Ectodermal cell (in vitro differentiated cells): ENCODE measurements at regions not wholly inside any gene's neighbourhood (a gene's known extent, or its start where the extent isn't known, plus 50 kb on each side); places are given as distances from the start of the nearest gene placed in this dataset.

Source experiments
- H3K27ac ChIP-seq: 2 replicates; pipeline ENCODE4 v1.7.0; 2013; ENCODE audit warnings: mild to moderate bottlenecking, low read depth, low read length; ENCODE audit not compliant: insufficient read depth, poor library complexity, severe bottlenecking
- H3K27me3 ChIP-seq: 2 replicates; pipeline ENCODE4 v1.7.0; 2013; ENCODE audit warnings: mild to moderate bottlenecking, low read length; ENCODE audit not compliant: insufficient read depth, control insufficient read depth, poor library complexity, severe bottlenecking
- H3K36me3 ChIP-seq: one replicate; pipeline ENCODE4 v1.7.0; 2013; ENCODE audit warnings: low read length; ENCODE audit not compliant: control insufficient read depth, insufficient read depth
- H3K4me1 ChIP-seq: one replicate; pipeline ENCODE4 v1.7.0; 2013; ENCODE audit warnings: low read length; ENCODE audit not compliant: control insufficient read depth, insufficient read depth
- H3K4me3 ChIP-seq: 2 replicates; pipeline ENCODE4 v1.7.0; 2013; ENCODE audit warnings: low read depth, low read length, control low read depth; ENCODE audit not compliant: insufficient read depth
- H3K9me3 ChIP-seq: 2 replicates; pipeline ENCODE4 v1.7.0; 2013; ENCODE audit warnings: mild to moderate bottlenecking, low read length, moderate library complexity; ENCODE audit not compliant: control insufficient read depth
- WGBS, 2 experiments: methylation state at CpG; one replicate each; pipeline ENCODE4 v1.1.7; 2013; ENCODE audit warnings: missing lambda C conversion rate in 2 of 2; 5-methylcytosine and 5-hydroxymethylcytosine counted together

DNA sequence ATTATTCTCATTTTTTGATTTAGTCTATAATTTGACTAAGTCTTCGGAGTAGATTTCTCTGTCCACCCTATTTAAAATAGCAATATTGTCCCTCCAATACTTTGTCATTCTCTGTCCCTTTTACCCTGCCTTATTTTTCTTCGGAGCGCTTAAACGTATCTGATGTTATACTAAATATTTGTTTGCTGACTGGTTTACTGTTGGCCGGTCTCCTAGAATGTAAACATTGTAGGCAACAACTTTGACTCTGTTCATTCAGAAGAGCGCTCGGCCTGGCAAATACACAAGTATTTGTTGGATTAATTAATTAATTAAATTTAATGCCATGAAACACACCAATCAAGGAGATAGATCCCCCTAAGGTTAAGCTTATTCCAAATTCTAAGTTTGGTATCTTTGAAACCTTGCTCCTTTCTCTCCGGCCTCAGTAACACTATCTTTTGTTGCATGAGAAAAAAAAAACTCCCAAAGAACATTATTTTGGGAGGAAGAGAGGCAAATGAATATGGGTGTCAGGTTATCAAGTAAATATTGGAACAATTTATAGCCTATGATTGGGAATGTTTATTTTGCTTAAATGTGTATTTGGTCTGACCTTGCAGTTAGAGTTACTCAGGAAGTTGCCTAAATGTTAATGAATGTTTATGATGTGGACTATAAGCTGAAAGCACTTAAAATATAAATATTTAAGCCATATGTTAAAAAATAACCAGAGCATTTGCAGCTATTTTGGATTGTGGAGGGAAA is 231.1 kb downstream of the SOX4 start:
- no peaks in the 10 kb centered on the region for H3K9me3 ChIP-seq
- no peak overlapping the region for H3K4me3 ChIP-seq
- no peaks in the 10 kb centered on the region for H3K27me3 ChIP-seq
- no peaks in the 10 kb centered on the region for H3K36me3 ChIP-seq
- no peak overlapping the region for H3K27ac ChIP-seq
- 94 to 98% methylated on average over 6 of the region's 8 CpGs for WGBS, 2 experiments
- peaks cover 27% of the 10 kb centered on the region for H3K4me1 ChIP-seq

GRCh38 chr6:21826023-21826422 is 232.5 kb downstream of the SOX4 start:
- Histone ChIP-seq H3K4me3 (no peak overlapping the region), H3K4me1 (peaks cover 27% of the 10 kb centered on the region), H3K9me3 (no peaks in the 10 kb centered on the region), H3K27me3 (no peaks in the 10 kb centered on the region), H3K27ac (peak overlapping the region; percentile 10), H3K36me3 (no peaks in the 10 kb centered on the region)
- 32 to 56% methylated on average over 7 of the region's 7 CpGs for WGBS, 2 experiments

DNA sequence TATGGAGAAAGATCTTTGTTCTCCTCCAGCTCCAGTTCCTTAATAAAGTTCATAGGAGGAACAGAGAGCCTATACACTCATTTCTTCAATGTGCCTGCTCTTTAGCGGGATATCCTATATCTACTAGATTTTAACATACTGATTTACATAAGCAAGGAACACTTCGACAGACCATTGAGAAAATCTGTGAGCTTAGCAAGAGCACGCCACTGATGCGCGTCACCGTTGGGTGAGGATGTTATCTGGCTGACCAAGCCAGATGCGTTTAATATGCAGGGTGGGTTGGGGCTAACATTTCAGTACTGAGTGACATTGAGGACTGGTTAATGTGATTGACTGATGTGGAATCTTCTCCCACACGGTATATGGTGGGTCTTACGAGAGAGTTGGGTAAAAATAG is 233.4 kb downstream of the SOX4 start:
- Histone ChIP-seq H3K9me3 (no peaks in the 10 kb centered on the region), H3K4me1 (peaks cover 34% of the 10 kb centered on the region), H3K4me3 (no peak overlapping the region), H3K36me3 (no peaks in the 10 kb centered on the region), H3K27me3 (no peaks in the 10 kb centered on the region), H3K27ac (no peak overlapping the region)
- WGBS, 2 experiments: 89 to 90% methylated on average over 9 of the region's 9 CpGs

DNA sequence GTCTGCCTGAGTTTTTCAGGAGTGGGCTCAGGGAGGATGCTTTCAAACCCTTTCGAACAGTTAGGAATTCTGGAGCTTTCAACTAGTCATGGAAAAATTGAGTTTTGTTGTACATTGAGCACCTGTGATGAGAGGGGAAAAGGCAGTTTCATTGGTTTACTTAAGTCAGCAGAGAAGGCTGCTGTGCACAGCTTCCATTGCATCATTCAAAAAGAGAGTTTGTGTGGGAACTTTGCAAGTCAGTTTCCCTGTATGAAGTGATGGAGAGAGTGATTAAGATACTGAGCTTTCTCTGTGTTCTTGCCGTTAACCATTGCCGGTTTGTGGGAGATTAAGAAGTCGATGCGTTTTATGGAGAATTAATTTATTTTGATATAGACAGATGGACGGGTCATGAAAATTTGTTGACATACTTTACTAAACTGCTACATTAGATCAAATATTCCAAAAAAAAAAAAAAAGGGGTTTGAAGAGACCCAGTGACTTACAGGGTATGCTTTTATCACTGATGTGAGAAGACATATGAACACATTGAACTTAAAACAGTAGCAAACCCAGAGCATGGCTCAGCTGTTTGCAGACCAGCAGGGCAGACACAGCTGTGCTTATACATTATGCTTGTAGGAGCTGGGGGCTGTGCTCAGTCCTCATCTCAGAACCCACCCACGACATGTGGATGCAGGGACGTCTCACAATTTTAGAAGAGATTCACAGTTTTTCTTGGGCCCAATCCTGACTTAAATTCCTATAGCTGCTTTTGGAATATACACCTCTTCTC is 234.1 kb downstream of the SOX4 start:
- no peaks in the 10 kb centered on the region for H3K27me3 ChIP-seq
- no peak overlapping the region for H3K27ac ChIP-seq
- H3K9me3 ChIP-seq: no peaks in the 10 kb centered on the region
- no peak overlapping the region for H3K4me3 ChIP-seq
- 78 to 79% methylated on average over 8 of the region's 8 CpGs for WGBS, 2 experiments
- H3K36me3 ChIP-seq: no peaks in the 10 kb centered on the region
- H3K4me1 ChIP-seq: peaks cover 37% of the 10 kb centered on the region

- H3K27me3 ChIP-seq: no peaks in the 10 kb centered on the region
- H3K36me3 ChIP-seq: no peaks in the 10 kb centered on the region
- WGBS, 2 experiments: 86 to 89% methylated on average over 4 of the region's 4 CpGs
- no peak overlapping the region for H3K4me3 ChIP-seq
- no peaks in the 10 kb centered on the region for H3K9me3 ChIP-seq
- H3K27ac ChIP-seq: no peak overlapping the region
- peaks cover 37% of the 10 kb centered on the region for H3K4me1 ChIP-seq
These were observed 235.2 kb downstream of the SOX4 start for GRCh38 chr6:21828704-21829103.

GRCh38 chr6:21829126-21829525 is 235.6 kb downstream of the SOX4 start:
- WGBS, 2 experiments: 92 to 100% methylated on average over 2 to 3 of the region's 3 CpGs
- Histone ChIP-seq H3K27me3 (no peaks in the 10 kb centered on the region), H3K4me3 (no peak overlapping the region), H3K9me3 (no peaks in the 10 kb centered on the region), H3K36me3 (no peaks in the 10 kb centered on the region), H3K27ac (no peak overlapping the region), H3K4me1 (peaks cover 37% of the 10 kb centered on the region)

- H3K27ac ChIP-seq: no peak overlapping the region
- H3K4me1 ChIP-seq: peaks cover 28% of the 10 kb centered on the region
- no peaks in the 10 kb centered on the region for H3K36me3 ChIP-seq
- H3K27me3 ChIP-seq: no peaks in the 10 kb centered on the region
- no peaks in the 10 kb centered on the region for H3K9me3 ChIP-seq
- WGBS, 2 experiments: 80 to 84% methylated on average over 8 of the region's 8 CpGs
- H3K4me3 ChIP-seq: no peak overlapping the region
These were observed 238.2 kb downstream of the SOX4 start for GRCh38 chr6:21831521-21832291.

- H3K36me3 ChIP-seq: no peaks in the 10 kb centered on the region
- no peaks in the 10 kb centered on the region for H3K27me3 ChIP-seq
- H3K4me1 ChIP-seq: peaks cover 9% of the 10 kb centered on the region
- no peaks in the 10 kb centered on the region for H3K9me3 ChIP-seq
- WGBS, 2 experiments: 77 to 87% methylated on average over 7 of the region's 7 CpGs
- H3K4me3 ChIP-seq: no peak overlapping the region
- no peak overlapping the region for H3K27ac ChIP-seq
These were observed 242.7 kb downstream of the SOX4 start for GRCh38 chr6:21836277-21836676.

GRCh38 chr6:21836772-21837425 is 243.3 kb downstream of the SOX4 start:
- 66 to 74% methylated on average over 5 to 6 of the region's 6 CpGs for WGBS, 2 experiments
- Histone ChIP-seq H3K9me3 (no peaks in the 10 kb centered on the region), H3K4me3 (no peak overlapping the region), H3K27me3 (no peaks in the 10 kb centered on the region), H3K36me3 (no peaks in the 10 kb centered on the region), H3K27ac (no peak overlapping the region), H3K4me1 (peaks cover 3% of the 10 kb centered on the region)
